HepG2 (cell line): ENCODE measurements at regions not wholly inside any gene's neighbourhood (a gene's known extent, or its start where the extent isn't known, plus 50 kb on each side); places are given as distances from the start of the nearest gene placed in this dataset.

Experiments
- BCL6 ChIP-seq: IDR thresholded peaks from 2 replicates; pipeline ENCODE4 v1.6.1; 2016; ENCODE audit warnings: missing genetic modification reagents, missing compliant biosample characterization
- BCLAF1 ChIP-seq: fragments of 450-650 bp; IDR thresholded peaks from 2 replicates; pipeline ENCODE4 v1.6.1; 2017; ENCODE audit warnings: mild to moderate bottlenecking
- CEBPB ChIP-seq: IDR thresholded peaks from 2 replicates; pipeline ENCODE4 v1.6.1; 2011; ENCODE audit warnings: low read depth, low read length, improper control_type of control experiment, borderline replicate concordance
- HBP1 ChIP-seq: IDR thresholded peaks from 2 replicates; pipeline ENCODE4 v1.6.1; 2016; ENCODE audit warnings: low read depth, control low read depth
- HDAC2 ChIP-seq: sonication (generic); formaldehyde crosslinking; IDR thresholded peaks from 2 replicates; pipeline ENCODE4 v1.4.0; 2020; ENCODE audit warnings: missing genetic modification reagents
- THAP7 ChIP-seq: sonication (generic); formaldehyde crosslinking; IDR thresholded peaks from 2 replicates; pipeline ENCODE4 v1.8.1; 2023; ENCODE audit warnings: mild to moderate bottlenecking, missing genetic modification reagents
- ZNF274 ChIP-seq: sonication (generic); formaldehyde crosslinking; IDR thresholded peaks from 2 replicates; pipeline ENCODE4 v1.5.1; 2020; ENCODE audit warnings: mild to moderate bottlenecking, missing genetic modification reagents
- ZNF530 ChIP-seq: sonication (generic); formaldehyde crosslinking; IDR thresholded peaks from 2 replicates; pipeline ENCODE4 v1.5.0; 2020; ENCODE audit warnings: low read depth, mild to moderate bottlenecking, missing genetic modification reagents

- no peak for TF ChIP-seq ZNF274 (CRISPR knock-in tag)
- no peak for TF ChIP-seq BCLAF1
- TF ChIP-seq BCL6 (CRISPR knock-in tag), result no peak
- TF ChIP-seq ZNF530 (CRISPR knock-in tag), result no peak
- no peak for TF ChIP-seq HDAC2 (CRISPR knock-in tag)
- TF ChIP-seq THAP7, result no peak
- TF ChIP-seq HBP1 (CRISPR knock-in tag), result no peak
- TF ChIP-seq CEBPB, result no peak
Measured at GRCh38 chr5:97943036-97943435, 760.0 kb upstream of the RIOK2 start.
